IMR-90 (cell line): ENCODE measurements at regions not wholly inside any gene's neighbourhood (a gene's known extent, or its start where the extent isn't known, plus 50 kb on each side); places are given as distances from the start of the nearest gene placed in this dataset.

Experiments used
- ATAC-seq: fragments of 200-7000 bp; cut with Tn5 transposase; 2 replicates; pipeline ENCODE4 v1.9.1; 2020; ENCODE audit warnings: low read depth, mild to moderate bottlenecking, moderate library complexity
- BruUV-seq: library from RNA; stranded (reverse); fragments of 400-500 nt; replicated peaks from 2 replicates; lab custom pipeline; 2021; lab: Mats Ljungman, UMichigan
- CTCF ChIA-PET: fragments of 300-600 bp; formaldehyde crosslinking; extraction: SDS; loops from one replicate; lab custom pipeline; 2021; ENCODE audit warnings: antibody characterized with exemption; lab: Yijun Ruan, JAX
- POLR2A ChIA-PET: fragments of 300-600 bp; sonication (Branson Sonifier 250); formaldehyde crosslinking; loops from one replicate; lab custom pipeline; 2022; ENCODE audit warnings: antibody characterized with exemption; ENCODE audit not compliant: unreplicated experiment; lab: Charles Lee
- DNase-seq: peaks from one replicate; pipeline ENCODE4 v3.0.0; 2013
- H2AFZ ChIP-seq: replicated peaks from 2 replicates; pipeline ENCODE3; 2013; ENCODE audit warnings: low read length, mild to moderate bottlenecking; ENCODE audit not compliant: poor library complexity
- H2AK5ac ChIP-seq: 2 replicates; pipeline ENCODE4 v1.6.1; 2013; ENCODE audit warnings: low read depth, low read length, inconsistent platforms
- H2AK9ac ChIP-seq: replicated peaks from 2 replicates; pipeline ENCODE3; 2013; ENCODE audit warnings: mild to moderate bottlenecking, low read depth, low read length, moderate library complexity; ENCODE audit not compliant: poor library complexity
- H2BK120ac ChIP-seq: 2 replicates; pipeline ENCODE4 v1.6.1; 2013; ENCODE audit warnings: low read depth, low read length, inconsistent platforms
- H2BK15ac ChIP-seq: 3 replicates; pipeline ENCODE4 v1.6.1; 2013; ENCODE audit warnings: low read depth, low read length, inconsistent platforms
- H2BK20ac ChIP-seq: 2 replicates; pipeline ENCODE4 v1.6.1; 2013; ENCODE audit warnings: low read depth, mild to moderate bottlenecking, inconsistent platforms, low read length, moderate library complexity
- H2BK5ac ChIP-seq: 2 replicates; pipeline ENCODE4 v1.6.1; 2013; ENCODE audit warnings: mild to moderate bottlenecking, low read depth, low read length, inconsistent platforms; ENCODE audit not compliant: poor library complexity, severe bottlenecking
- H3K14ac ChIP-seq: replicated peaks from 2 replicates; pipeline ENCODE4 v1.6.1; 2013; ENCODE audit warnings: low read depth, low read length, inconsistent platforms
- H3K18ac ChIP-seq: 2 replicates; pipeline ENCODE4 v1.6.1; 2013; ENCODE audit warnings: low read depth, low read length, control low read depth
- H3K23ac ChIP-seq: 2 replicates; pipeline ENCODE4 v1.6.1; 2013; ENCODE audit warnings: low read depth, low read length, inconsistent platforms
- H3K27ac ChIP-seq: 2 replicates; pipeline ENCODE4 v1.5.1; 2013; ENCODE audit warnings: mild to moderate bottlenecking, control low read depth, low read length; ENCODE audit not compliant: insufficient read depth
- H3K27me3 ChIP-seq: 2 replicates; pipeline ENCODE4 v1.6.1; 2013; ENCODE audit warnings: low read length; ENCODE audit not compliant: control insufficient read depth, insufficient read depth
- H3K36me3 ChIP-seq: 2 replicates; pipeline ENCODE4 v1.6.1; 2013; ENCODE audit warnings: low read length, mixed read lengths; ENCODE audit not compliant: control insufficient read depth, insufficient read depth
- H3K4ac ChIP-seq: 2 replicates; pipeline ENCODE4 v1.6.1; 2013; ENCODE audit warnings: low read depth, low read length, inconsistent platforms
- H3K4me1 ChIP-seq: 2 replicates; pipeline ENCODE4 v1.6.1; 2013; ENCODE audit warnings: low read length, mixed read lengths; ENCODE audit not compliant: control insufficient read depth, insufficient read depth
- H3K4me2 ChIP-seq: 2 replicates; pipeline ENCODE4 v1.6.1; 2013; ENCODE audit warnings: low read depth, mild to moderate bottlenecking, control low read depth, low read length, moderate library complexity
- H3K4me3 ChIP-seq: 2 replicates; pipeline ENCODE4 v1.5.1; 2013; ENCODE audit warnings: low read depth, mild to moderate bottlenecking, control low read depth, low read length, moderate library complexity; ENCODE audit not compliant: insufficient read depth
- H3K56ac ChIP-seq: 2 replicates; pipeline ENCODE4 v1.6.1; 2013; ENCODE audit warnings: low read length, inconsistent platforms; ENCODE audit not compliant: insufficient read depth; ENCODE audit errors: extremely low read depth
- H3K79me1 ChIP-seq, 2 experiments: 2 replicates each; pipeline ENCODE4 v1.6.1; 2013; ENCODE audit warnings: low read length in 2 of 2, inconsistent platforms in 1 of 2, low read depth in 1 of 2
- H3K9ac ChIP-seq: 2 replicates; pipeline ENCODE4 v1.6.1; 2013; ENCODE audit warnings: low read depth, low read length, control low read depth
- H3K9me1 ChIP-seq: 2 replicates; pipeline ENCODE4 v1.6.1; 2013; ENCODE audit warnings: low read length, inconsistent platforms; ENCODE audit not compliant: insufficient read depth
- H3K9me3 ChIP-seq: 2 replicates; pipeline ENCODE4 v1.6.1; 2013; ENCODE audit warnings: low read length; ENCODE audit not compliant: control insufficient read depth, insufficient read depth
- H4K20me1 ChIP-seq: 2 replicates; pipeline ENCODE4 v1.6.1; 2013; ENCODE audit warnings: low read length, inconsistent platforms; ENCODE audit not compliant: insufficient read depth
- H4K5ac ChIP-seq: 2 replicates; pipeline ENCODE4 v1.6.1; 2013; ENCODE audit warnings: mild to moderate bottlenecking, low read depth, low read length, control low read depth
- H4K8ac ChIP-seq, 2 experiments: 2 replicates each; pipeline ENCODE4 v1.6.1; 2013; ENCODE audit warnings: low read depth in 2 of 2, low read length in 2 of 2, control low read depth in 1 of 2, inconsistent platforms in 1 of 2
- H4K91ac ChIP-seq: 2 replicates; pipeline ENCODE4 v1.6.1; 2013; ENCODE audit warnings: low read depth, low read length, inconsistent platforms; ENCODE audit not compliant: insufficient read depth
- CTCF ChIP-seq: conservative IDR thresholded peaks from 2 replicates; pipeline ENCODE4 v1.5.1; 2012; ENCODE audit warnings: mild to moderate bottlenecking, low read depth, low read length, improper control_type of control experiment
- FOS ChIP-seq: fragments of 150-350 bp; IDR thresholded peaks from 2 replicates; pipeline ENCODE4 v1.6.1; 2016; ENCODE audit warnings: low read depth, low read length
- RFX5 ChIP-seq: IDR thresholded peaks from 2 replicates; pipeline ENCODE4 v1.8.0; 2012; ENCODE audit warnings: low read depth, mild to moderate bottlenecking, low read length, moderate library complexity
- WGBS, 2 experiments: methylation state at CpG; one replicate each; pipeline versions ENCODE4 v1.1.5 to v1.1.7; 2013; ENCODE audit warnings: missing lambda C conversion rate in 2 of 2; ENCODE audit not compliant: insufficient read length in 1 of 2; ENCODE audit errors: extremely low coverage in 2 of 2; 5-methylcytosine and 5-hydroxymethylcytosine counted together
- dilution Hi-C: fragments of 300-500 bp; cut with HindIII; formaldehyde crosslinking; loops from one replicate; pipeline ENCODE4 v1.14.3; 2018; ENCODE audit warnings: low sequenced_read_pairs; ENCODE audit not compliant: unreplicated experiment
- in situ Hi-C: fragments of 300-500 bp; cut with MboI; formaldehyde crosslinking; loops from 3 replicates; pipeline ENCODE4 v1.14.3; 2019; ENCODE audit warnings: low sequenced_read_pairs, inconsistent platforms, mixed read lengths
- intact Hi-C: fragments of 100-400 bp; cut with micrococcal nuclease; formaldehyde crosslinking; loops from 2 replicates; pipeline ENCODE4 v1.10.0; 2022

- in situ Hi-C loops, result no loop called here
- BruUV-seq, result no TSS peak
- TF ChIP-seq CTCF (no peak), RFX5 (no peak), FOS (no peak)
- no peak overlapping the region for H2AK5ac ChIP-seq
- no peaks in the 10 kb centered on the region for H3K9me1 ChIP-seq
- intact Hi-C loops, result no loop called here
- H3K9me3 ChIP-seq, result no peaks in the 10 kb centered on the region
- H4K8ac ChIP-seq, result no peak overlapping the region
- H2BK20ac ChIP-seq, result no peak overlapping the region
- no CpG with 5 or more reads among the region's 2 CpGs for WGBS, 2 experiments
- H3K4ac ChIP-seq, result no peak overlapping the region
- H2AFZ ChIP-seq, result no peak overlapping the region
- H4K91ac ChIP-seq, result no peak overlapping the region
- no peak overlapping the region for H3K27ac ChIP-seq
- no peak overlapping the region for H3K14ac ChIP-seq
- no peak overlapping the region for H3K4me2 ChIP-seq
- no peak overlapping the region for H3K18ac ChIP-seq
- H2BK120ac ChIP-seq, result no peak overlapping the region
- H3K56ac ChIP-seq, result no peak overlapping the region
- no peak overlapping the region for H3K23ac ChIP-seq
- no peak for ATAC-seq
- no peak overlapping the region for H3K4me3 ChIP-seq
- no peak for DNase-seq
- POLR2A ChIA-PET, result no interaction called here
- H4K5ac ChIP-seq, result no peak overlapping the region
- H2BK5ac ChIP-seq, result no peak overlapping the region
- no peaks in the 10 kb centered on the region for H3K36me3 ChIP-seq
- H3K27me3 ChIP-seq, result no peaks in the 10 kb centered on the region
- dilution Hi-C loops, result no loop called here
- H3K79me1 ChIP-seq, result no peaks in the 10 kb centered on the region
- H2BK15ac ChIP-seq, result no peak overlapping the region
- H4K20me1 ChIP-seq, result no peaks in the 10 kb centered on the region
- CTCF ChIA-PET, result no interaction called here
- H2AK9ac ChIP-seq, result no peak overlapping the region
- no peak overlapping the region for H3K9ac ChIP-seq
- H3K4me1 ChIP-seq, result no peaks in the 10 kb centered on the region
Observed at GRCh38 chr16:56093055-56093454, 98.2 kb upstream of the GNAO1 start.
